ENCODE measurements at regions not wholly inside any gene's neighbourhood (a gene's known extent, or its start where the extent isn't known, plus 50 kb on each side); places are given as distances from the start of the nearest gene placed in this dataset.
A peak's percentile ranks its signal among the peaks of the same experiment; 100 is the strongest.
"Not testable (repeated sequence)": the region's sequence is repeated elsewhere in the genome, so short reads cannot be mapped to it uniquely, and the experiment has no call there.

DNA sequence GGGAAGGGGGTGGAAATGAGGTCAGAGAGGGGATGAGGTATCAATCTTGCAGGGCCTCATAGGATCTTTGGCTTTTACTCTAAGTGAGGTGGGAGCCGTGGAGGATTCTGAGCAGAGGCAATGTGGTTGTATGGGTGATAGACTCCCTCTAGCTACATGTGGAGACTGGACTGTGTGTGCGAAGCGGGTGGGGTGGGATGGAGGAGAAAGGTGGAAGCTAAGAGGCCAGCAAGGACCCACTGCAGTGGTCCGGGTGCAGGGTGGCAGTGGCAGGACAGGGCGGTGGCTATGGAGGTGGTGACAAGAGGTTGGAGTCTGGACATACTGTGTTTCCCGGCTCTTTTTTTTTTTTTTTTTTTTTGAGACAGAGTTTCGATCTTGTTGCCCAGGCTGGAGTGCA lies 62.4 kb upstream of the PTPN1 start:
- no peak for DNase-seq (ENCODE audit: low spot score)
- H3K9me3 ChIP-seq = no peaks in the 10 kb centered on the region
- H3K27me3 ChIP-seq (replicated peaks; ENCODE audit: insufficient read depth) = no peaks in the 10 kb centered on the region
- no peaks in the 10 kb centered on the region for H3K36me3 ChIP-seq
- H3K4me1 ChIP-seq (replicated peaks) = no peaks in the 10 kb centered on the region
- TF ChIP-seq, protein P1, sequence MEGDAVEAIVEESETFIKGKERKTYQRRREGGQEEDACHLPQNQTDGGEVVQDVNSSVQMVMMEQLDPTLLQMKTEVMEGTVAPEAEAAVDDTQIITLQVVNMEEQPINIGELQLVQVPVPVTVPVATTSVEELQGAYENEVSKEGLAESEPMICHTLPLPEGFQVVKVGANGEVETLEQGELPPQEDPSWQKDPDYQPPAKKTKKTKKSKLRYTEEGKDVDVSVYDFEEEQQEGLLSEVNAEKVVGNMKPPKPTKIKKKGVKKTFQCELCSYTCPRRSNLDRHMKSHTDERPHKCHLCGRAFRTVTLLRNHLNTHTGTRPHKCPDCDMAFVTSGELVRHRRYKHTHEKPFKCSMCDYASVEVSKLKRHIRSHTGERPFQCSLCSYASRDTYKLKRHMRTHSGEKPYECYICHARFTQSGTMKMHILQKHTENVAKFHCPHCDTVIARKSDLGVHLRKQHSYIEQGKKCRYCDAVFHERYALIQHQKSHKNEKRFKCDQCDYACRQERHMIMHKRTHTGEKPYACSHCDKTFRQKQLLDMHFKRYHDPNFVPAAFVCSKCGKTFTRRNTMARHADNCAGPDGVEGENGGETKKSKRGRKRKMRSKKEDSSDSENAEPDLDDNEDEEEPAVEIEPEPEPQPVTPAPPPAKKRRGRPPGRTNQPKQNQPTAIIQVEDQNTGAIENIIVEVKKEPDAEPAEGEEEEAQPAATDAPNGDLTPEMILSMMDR (IDR thresholded peaks at IDR 0.05) = no peak
- TF ChIP-seq POLR2A (IDR thresholded peaks at IDR 0.05) (no peak), POLR2AphosphoS5 (IDR thresholded peaks at IDR 0.05) (no peak)
- H3K27ac ChIP-seq = no peak overlapping the region
- 88% methylated on average over 6 of the region's 7 CpGs for WGBS
- no peak overlapping the region for H3K4me3 ChIP-seq
- intact Hi-C loops (cut with DNase I) = no loop called here

DNA sequence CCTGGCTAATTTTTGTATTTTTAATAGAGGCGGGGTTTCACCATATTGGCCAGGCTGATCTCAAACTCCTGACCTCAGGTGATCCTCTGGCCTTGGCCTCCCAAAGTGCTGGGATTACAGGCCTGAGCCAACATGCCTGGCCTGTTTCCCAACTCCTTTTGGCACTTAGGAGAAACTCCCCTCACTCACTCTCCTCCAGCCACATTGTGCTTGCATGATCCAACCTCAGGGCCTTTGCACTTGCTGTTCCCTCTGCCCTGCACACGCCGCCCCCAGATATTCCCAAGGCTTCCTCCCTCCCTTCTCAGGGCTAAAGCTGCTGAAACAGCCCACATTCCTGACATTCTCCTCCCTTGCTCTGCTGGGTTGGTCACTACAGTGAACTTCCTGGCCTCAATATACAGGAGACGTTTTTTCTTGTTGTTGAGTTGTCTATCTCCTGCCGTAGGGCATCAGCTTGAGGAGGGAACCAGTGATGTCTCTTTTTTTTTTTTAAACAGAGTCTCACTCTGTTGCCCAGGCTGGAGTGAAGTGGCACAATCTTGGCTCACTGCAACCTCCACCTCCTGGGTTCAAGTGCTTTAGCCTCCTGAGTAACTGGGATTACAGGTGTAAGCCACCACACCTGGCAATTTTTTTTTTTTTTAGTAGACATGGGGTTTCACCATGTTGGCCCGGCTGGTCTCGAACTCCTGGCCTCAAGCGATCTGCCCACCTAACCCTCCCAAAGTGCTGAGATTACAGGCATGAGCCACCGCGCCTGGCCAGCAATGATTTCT lies 61.4 kb upstream of the PTPN1 start:
- intact Hi-C loops (cut with DNase I); H3K36me3 ChIP-seq; H3K4me3 ChIP-seq; H3K27ac ChIP-seq; DNase-seq (ENCODE audit: low spot score); H3K27me3 ChIP-seq (replicated peaks; ENCODE audit: insufficient read depth); H3K4me1 ChIP-seq (replicated peaks); H3K9me3 ChIP-seq: not testable (repeated sequence)
- WGBS = 93% methylated on average over 10 of the region's 10 CpGs

DNA sequence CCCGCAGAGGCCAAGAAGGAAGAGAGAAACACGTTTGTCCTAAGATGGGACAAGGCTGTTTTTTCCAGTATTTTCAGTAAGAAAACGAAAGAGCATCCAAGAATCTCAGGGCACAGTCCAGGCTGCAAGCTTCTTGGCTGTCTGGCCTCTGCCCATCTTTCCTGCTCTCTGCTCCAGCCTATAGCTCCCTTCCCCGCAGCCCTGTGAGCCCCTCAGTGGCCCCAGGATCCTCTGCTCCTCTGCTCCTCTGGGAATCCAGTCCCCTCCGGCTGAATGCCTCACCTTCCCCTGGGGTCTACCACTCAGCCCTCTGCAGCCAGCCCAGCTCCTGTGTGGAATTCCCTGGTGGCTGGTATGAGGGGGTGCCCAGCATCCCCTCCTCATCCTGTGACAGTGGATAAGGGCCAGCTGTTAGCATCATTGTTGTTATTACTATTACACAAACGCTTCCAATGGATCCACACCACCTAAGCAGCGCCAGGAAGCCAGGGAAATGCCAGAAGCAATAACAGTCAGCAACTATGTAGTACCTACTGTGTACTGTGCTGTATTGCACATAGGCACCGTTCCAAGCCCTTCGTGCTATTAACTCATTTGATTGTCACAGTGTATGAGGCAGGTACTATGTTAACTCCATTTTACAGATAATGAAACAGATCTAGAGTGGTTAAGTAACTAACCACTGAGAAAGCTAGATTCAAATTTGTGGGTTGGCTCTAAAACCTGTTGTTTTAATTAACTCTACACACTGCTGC lies 60.3 kb upstream of the PTPN1 start:
- DNase-seq (ENCODE audit: low spot score) = no peak
- 61% methylated on average over 9 of the region's 9 CpGs for WGBS
- intact Hi-C loops (cut with DNase I) = no loop called here

DNA sequence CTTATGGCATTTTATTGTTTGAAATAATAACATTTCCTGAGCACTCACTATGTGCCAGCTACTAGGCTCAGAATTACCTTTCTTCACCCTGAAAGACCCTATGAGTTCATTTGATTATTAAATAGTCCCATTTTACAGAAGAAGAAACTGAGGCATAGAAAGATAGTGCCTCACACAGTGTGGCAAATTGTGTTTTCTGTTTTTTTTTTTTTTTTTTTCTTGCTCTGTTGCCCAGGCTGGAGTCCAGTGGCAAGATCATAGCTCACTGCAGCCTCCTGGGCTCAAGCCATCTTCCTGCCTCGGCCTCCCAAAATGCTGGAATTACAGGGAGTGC lies 59.7 kb upstream of the PTPN1 start:
- TF ChIP-seq POLR2A (IDR thresholded peaks at IDR 0.05) (no peak), POLR2AphosphoS5 (IDR thresholded peaks at IDR 0.05) (no peak)
- Histone ChIP-seq H3K4me3 (no peak overlapping the region), H3K27ac (no peak overlapping the region), H3K36me3 (no peaks in the 10 kb centered on the region), H3K27me3 (replicated peaks; ENCODE audit: insufficient read depth) (no peaks in the 10 kb centered on the region), H3K9me3 (no peaks in the 10 kb centered on the region), H3K4me1 (replicated peaks) (no peaks in the 10 kb centered on the region)
- no peak for DNase-seq (ENCODE audit: low spot score)
- WGBS = 68% methylated on average over 1 of the region's 1 CpG
- intact Hi-C loops (cut with DNase I) = no loop called here

More for the DNA sequence above, 60.3 kb upstream of the PTPN1 start:
- TF ChIP-seq, protein P1 (IDR thresholded peaks at IDR 0.05) = no peak
- TF ChIP-seq POLR2A (IDR thresholded peaks at IDR 0.05) = no peak
- TF ChIP-seq POLR2AphosphoS5 (IDR thresholded peaks at IDR 0.05) = no peak
- no peaks in the 10 kb centered on the region for H3K36me3 ChIP-seq
- no peaks in the 10 kb centered on the region for H3K9me3 ChIP-seq
- no peaks in the 10 kb centered on the region for H3K4me1 ChIP-seq (replicated peaks)
- no peak overlapping the region for H3K27ac ChIP-seq
- H3K27me3 ChIP-seq (replicated peaks; ENCODE audit: insufficient read depth) = no peaks in the 10 kb centered on the region
- no peak overlapping the region for H3K4me3 ChIP-seq

DNA sequence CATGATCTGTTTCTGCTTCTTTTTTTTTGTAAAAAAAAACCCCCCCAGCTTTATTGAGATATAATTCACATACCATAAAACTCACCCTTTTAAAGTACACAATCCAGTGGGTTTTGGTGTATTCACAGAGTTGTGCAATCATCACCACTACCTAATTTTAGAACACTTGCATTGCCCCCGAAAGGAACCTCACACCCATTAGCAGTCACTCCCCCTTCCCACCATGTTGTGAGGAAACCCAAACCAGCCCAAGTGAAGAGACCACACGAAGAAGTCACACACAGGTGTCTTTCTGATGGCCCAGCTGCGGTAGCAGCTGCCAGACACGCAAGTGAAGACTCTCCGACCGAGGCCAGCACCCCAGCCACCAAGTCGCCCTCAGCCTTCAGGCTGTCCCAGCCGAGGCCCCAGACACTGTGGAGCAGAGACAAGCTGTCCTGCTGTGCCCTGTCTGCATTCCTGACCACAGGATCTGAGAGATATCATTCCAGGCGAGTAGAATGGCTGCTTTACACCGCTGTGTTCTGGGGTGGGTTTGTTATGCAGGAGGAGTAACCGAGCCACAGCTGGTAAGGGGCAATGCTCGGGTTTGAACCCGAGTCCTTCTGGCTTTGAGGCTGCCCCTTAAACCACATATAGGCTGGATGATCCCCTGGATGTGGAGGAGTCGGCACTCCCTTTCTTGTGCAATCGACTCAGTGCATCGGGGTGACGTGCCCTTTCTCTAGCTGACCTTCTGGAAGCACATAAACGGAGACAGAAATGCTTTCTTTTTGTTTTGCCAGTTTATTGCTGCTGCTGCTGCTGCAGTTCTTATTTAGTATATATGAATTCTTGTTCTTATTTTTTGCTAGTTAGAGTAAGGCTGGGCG lies 59.1 kb upstream of the PTPN1 start:
- no peaks in the 10 kb centered on the region for H3K4me1 ChIP-seq (replicated peaks)
- intact Hi-C loops (cut with DNase I) = no loop called here
- H3K9me3 ChIP-seq = no peaks in the 10 kb centered on the region
- H3K27me3 ChIP-seq (replicated peaks; ENCODE audit: insufficient read depth) = no peaks in the 10 kb centered on the region
- H3K27ac ChIP-seq = peak overlapping the region; percentile 35 to 57
- no peaks in the 10 kb centered on the region for H3K36me3 ChIP-seq
- H3K4me3 ChIP-seq = no peak overlapping the region
- 40% methylated on average over 19 of the region's 19 CpGs for WGBS
- no peak for DNase-seq (ENCODE audit: low spot score)
- TF ChIP-seq POLR2AphosphoS5 (IDR thresholded peaks at IDR 0.05) = no peak
- TF ChIP-seq, protein P1 (IDR thresholded peaks at IDR 0.05) = no peak
- TF ChIP-seq POLR2A (IDR thresholded peaks at IDR 0.05) = no peak

DNA sequence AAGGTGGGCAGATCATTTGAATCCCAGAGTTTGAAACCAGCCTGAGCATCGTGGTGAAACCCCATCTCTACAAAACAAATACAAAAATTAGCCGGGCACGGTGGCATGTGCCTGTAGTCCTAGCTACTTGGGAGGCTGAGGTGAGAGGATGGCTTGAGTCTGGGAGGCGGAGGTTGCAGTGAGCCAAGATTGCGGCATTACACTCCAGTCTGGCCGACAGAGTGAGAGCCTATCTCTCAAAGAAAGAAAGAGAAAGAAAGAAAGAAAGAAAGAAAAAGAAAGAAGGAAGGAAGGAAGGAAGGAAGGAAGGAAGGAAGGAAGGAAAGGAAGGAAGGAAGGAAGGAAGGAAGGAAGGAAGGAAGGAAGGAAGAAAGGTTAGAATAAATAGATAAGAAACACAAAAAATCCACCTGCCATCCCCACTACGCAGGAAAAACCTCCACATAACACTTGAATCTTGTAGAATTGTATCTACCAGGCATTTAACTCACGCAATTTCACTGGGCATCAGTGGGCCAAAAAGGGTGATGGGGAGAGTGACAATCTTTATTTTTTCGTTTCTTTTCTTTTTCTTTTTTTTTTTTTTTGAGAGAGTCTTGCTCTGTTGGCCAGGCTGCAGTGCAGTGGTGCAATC lies 58.3 kb upstream of the PTPN1 start:
- 76% methylated on average over 9 of the region's 9 CpGs for WGBS
- H3K9me3 ChIP-seq; intact Hi-C loops (cut with DNase I); H3K27me3 ChIP-seq (replicated peaks; ENCODE audit: insufficient read depth); H3K4me3 ChIP-seq; H3K4me1 ChIP-seq (replicated peaks); H3K36me3 ChIP-seq; DNase-seq (ENCODE audit: low spot score): not testable (repeated sequence)
- H3K27ac ChIP-seq = peak overlapping the region in 1 of 2 donors; percentile 57
